Esophagus muscularis mucosa (tissue), 4 donors: ENCODE measurements at regions not wholly inside any gene's neighbourhood (a gene's known extent, or its start where the extent isn't known, plus 50 kb on each side); places are given as distances from the start of the nearest gene placed in this dataset.

Experiments
- DNase-seq: peaks from one replicate; pipeline ENCODE4 v3.0.0-alpha.2; 2017; ENCODE audit errors: extremely low spot score
- H3K27ac ChIP-seq, 4 donors: fragments of 200-600 bp; sonication (generic); replicated peaks in 1 of 4; 1 replicate in 3 of 4; 2 replicates in 1 of 4; pipeline ENCODE4 v1.5.1; 2016 to 2019; ENCODE audit warnings: mild to moderate bottlenecking in 1 of 4
- H3K27me3 ChIP-seq, 4 donors: fragments of 200-600 bp; sonication (generic); one replicate each; pipeline versions ENCODE4 v1.5.1 to v1.6.0; 2016 to 2019
- H3K36me3 ChIP-seq, 4 donors: fragments of 200-600 bp; sonication (generic); one replicate each; pipeline ENCODE4 v1.5.1; 2016 to 2019
- H3K4me1 ChIP-seq, 4 donors: fragments of 200-600 bp; sonication (generic); one replicate each; pipeline ENCODE4 v1.5.1; 2016 to 2019
- H3K4me3 ChIP-seq, 4 donors: fragments of 200-600 bp; sonication (generic); 1 replicate in 2 of 4; 2 replicates in 2 of 4; pipeline ENCODE4 v1.5.1; 2016 to 2019; ENCODE audit warnings: mild to moderate bottlenecking in 4 of 4, moderate library complexity in 1 of 4
- H3K9me3 ChIP-seq, 4 donors: fragments of 200-600 bp; sonication (generic); 1 replicate in 3 of 4; 2 replicates in 1 of 4; pipeline ENCODE4 v1.5.1; 2016 to 2019
- EP300 ChIP-seq: sonication (generic); formaldehyde crosslinking; IDR thresholded peaks from one replicate; pipeline ENCODE4 v1.6.1; 2017; ENCODE audit warnings: antibody characterized with exemption
- POLR2A ChIP-seq: fragments of 450-650 bp; IDR thresholded peaks from one replicate; pipeline ENCODE4 v1.6.1; 2017; ENCODE audit warnings: antibody characterized with exemption, moderate library complexity, mild to moderate bottlenecking, low read depth
- POLR2AphosphoS5 ChIP-seq, 2 donors: sonication (generic); formaldehyde crosslinking; IDR thresholded peaks; one replicate each; pipeline ENCODE4 v1.6.1; 2017; ENCODE audit warnings: antibody characterized with exemption in 2 of 2
- WGBS: methylation state at CpG from one replicate; pipeline ENCODE4 v1.1.5; 2018; 5-methylcytosine and 5-hydroxymethylcytosine counted together
- intact Hi-C: fragments of 100-400 bp; cut with DNase I; formaldehyde crosslinking; loops from one replicate; pipeline ENCODE4 v1.15.1; 2023
- TF ChIP-seq, protein P1 (sequence below), 3 experiments: fragments of 200-600 bp in 2 of 3; fragments of 450-650 bp in 1 of 3; sonication (generic) in 2 of 3; IDR thresholded peaks; one replicate each; pipeline ENCODE4 v1.5.1; 2017 to 2019; ENCODE audit warnings: antibody characterized with exemption in 3 of 3, mild to moderate bottlenecking in 2 of 3, moderate library complexity in 1 of 3

DNA sequence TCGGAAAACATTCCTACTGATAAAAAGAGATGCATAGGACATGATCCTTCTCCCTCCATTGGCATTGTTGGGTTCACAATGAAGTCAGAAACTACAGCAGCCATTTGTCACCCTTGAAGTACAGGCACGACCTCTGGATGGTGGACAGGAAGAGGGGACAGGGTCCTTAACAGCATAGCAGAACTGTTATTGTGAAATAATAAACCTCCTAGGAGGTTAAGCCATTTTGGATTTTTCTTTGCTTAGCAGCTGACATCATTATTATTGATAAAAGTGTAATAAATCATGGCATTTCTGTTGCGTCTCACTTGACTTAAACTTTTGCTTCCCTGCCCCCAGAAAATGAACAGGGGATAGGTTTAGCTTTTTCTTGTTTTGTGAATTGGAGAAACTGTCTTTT lies 134.3 kb upstream of the SASH1 start:
- Histone ChIP-seq H3K27me3 (no peaks in the 10 kb centered on the region), H3K36me3 (no peaks in the 10 kb centered on the region), H3K4me3 (no peak overlapping the region), H3K27ac (no peak overlapping the region), H3K9me3 (no peaks in the 10 kb centered on the region), H3K4me1 (peaks cover 0 to 10% (median 7%) of the 10 kb centered on the region in 4 donors)
- WGBS, result 90% methylated on average over 3 of the region's 3 CpGs
- intact Hi-C loops, result no loop called here
- DNase-seq, result no peak
- no peak for TF ChIP-seq EP300

DNA sequence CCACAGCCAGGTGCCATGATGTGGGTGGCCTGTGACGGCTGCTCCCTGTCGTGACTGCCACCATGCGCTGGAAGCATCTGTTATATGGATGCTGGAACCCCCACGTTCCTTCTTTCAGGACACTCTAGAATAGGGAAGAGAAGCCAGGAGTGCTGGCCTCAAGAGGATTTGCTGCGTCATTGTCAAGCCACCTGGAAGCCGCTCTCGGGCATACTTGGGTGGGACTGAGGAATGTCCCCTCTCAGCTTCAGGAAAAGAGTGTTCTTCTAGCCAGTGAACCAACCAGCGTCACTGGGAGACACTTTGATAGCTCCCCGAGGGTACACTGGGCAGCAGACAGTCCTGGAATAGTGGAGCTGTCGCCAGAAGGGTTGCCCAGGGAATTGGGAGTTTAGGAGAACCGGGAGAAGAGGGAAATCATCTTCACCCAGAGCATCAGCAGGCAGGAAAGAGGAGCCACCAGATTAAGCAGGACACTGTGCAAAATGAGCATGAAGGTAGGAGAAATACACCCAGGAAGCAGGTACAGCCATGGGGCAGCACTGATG lies 130.8 kb upstream of the SASH1 start:
- Histone ChIP-seq H3K27ac (no peak overlapping the region), H3K27me3 (no peaks in the 10 kb centered on the region), H3K4me3 (no peak overlapping the region), H3K9me3 (no peaks in the 10 kb centered on the region), H3K36me3 (no peaks in the 10 kb centered on the region), H3K4me1 (no peaks in the 10 kb centered on the region)
- WGBS, result 92% methylated on average over 10 of the region's 11 CpGs
- intact Hi-C loops, result no loop called here
- no peak for TF ChIP-seq POLR2A
- TF ChIP-seq, protein P1, sequence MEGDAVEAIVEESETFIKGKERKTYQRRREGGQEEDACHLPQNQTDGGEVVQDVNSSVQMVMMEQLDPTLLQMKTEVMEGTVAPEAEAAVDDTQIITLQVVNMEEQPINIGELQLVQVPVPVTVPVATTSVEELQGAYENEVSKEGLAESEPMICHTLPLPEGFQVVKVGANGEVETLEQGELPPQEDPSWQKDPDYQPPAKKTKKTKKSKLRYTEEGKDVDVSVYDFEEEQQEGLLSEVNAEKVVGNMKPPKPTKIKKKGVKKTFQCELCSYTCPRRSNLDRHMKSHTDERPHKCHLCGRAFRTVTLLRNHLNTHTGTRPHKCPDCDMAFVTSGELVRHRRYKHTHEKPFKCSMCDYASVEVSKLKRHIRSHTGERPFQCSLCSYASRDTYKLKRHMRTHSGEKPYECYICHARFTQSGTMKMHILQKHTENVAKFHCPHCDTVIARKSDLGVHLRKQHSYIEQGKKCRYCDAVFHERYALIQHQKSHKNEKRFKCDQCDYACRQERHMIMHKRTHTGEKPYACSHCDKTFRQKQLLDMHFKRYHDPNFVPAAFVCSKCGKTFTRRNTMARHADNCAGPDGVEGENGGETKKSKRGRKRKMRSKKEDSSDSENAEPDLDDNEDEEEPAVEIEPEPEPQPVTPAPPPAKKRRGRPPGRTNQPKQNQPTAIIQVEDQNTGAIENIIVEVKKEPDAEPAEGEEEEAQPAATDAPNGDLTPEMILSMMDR (IDR thresholded peaks at IDR 0.05), result no peak
- no peak for TF ChIP-seq EP300
- TF ChIP-seq POLR2AphosphoS5 (IDR thresholded peaks at IDR 0.05), result no peak
- no peak for DNase-seq

DNA sequence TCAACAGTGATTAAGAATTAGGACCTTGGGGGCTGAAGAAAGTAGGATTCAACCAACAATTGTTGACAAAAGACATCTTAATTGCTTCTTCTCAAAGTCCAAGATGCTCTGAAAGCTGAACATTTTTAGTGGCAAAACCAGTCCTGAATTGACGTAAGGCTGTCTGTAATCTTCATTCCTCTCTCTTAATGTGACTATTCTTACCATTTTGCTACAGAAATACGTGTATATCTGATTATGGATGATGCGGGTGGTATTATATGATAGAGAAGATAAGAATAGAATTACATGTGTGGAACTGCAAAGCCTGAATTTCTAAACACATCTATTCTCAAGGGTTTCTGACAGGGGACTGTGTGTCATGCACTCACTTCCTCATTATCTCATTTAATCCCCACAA lies 130.3 kb upstream of the SASH1 start:
- Histone ChIP-seq H3K36me3 (no peaks in the 10 kb centered on the region), H3K27ac (no peak overlapping the region), H3K9me3 (no peaks in the 10 kb centered on the region), H3K4me3 (no peak overlapping the region), H3K4me1 (no peaks in the 10 kb centered on the region), H3K27me3 (no peaks in the 10 kb centered on the region)
- DNase-seq, result no peak
- intact Hi-C loops, result no loop called here
- no peak for TF ChIP-seq POLR2A
- TF ChIP-seq, protein P1 (IDR thresholded peaks at IDR 0.05), result no peak
- TF ChIP-seq POLR2AphosphoS5 (IDR thresholded peaks at IDR 0.05), result no peak
- TF ChIP-seq EP300, result no peak
- WGBS, result 83% methylated on average over 3 of the region's 3 CpGs

DNA sequence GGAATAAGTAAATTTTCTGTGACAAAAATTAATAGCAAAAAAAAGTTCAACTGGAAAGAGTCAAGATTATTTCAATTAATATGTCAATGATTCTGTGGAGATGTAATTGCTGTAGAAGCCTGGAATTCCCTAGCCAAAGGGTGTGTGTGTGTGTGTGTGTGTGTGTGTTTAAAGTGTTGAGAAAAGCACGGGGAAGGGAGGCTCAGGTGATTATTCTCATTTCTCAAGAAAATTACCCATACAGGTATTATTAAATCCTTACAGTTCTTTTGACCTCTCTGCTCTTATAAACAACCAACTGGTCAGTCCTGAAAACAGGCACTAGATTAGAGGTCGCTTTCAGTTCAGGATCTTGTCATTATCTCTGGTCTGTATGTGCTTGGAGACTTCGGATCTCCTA lies 129.3 kb upstream of the SASH1 start:
- H3K27me3 ChIP-seq, result no peaks in the 10 kb centered on the region
- no peak for TF ChIP-seq POLR2A
- no peak for TF ChIP-seq EP300
- TF ChIP-seq, protein P1 (IDR thresholded peaks at IDR 0.05), result no peak
- TF ChIP-seq POLR2AphosphoS5 (IDR thresholded peaks at IDR 0.05), result no peak
- no peaks in the 10 kb centered on the region for H3K36me3 ChIP-seq
- no peak overlapping the region for H3K4me3 ChIP-seq
- no peaks in the 10 kb centered on the region for H3K9me3 ChIP-seq
- H3K4me1 ChIP-seq, result peaks cover 0 to 7% (median 4%) of the 10 kb centered on the region in 4 donors
- DNase-seq, result no peak
- H3K27ac ChIP-seq, result no peak overlapping the region
- 93% methylated on average over 3 of the region's 3 CpGs for WGBS
- intact Hi-C loops, result no loop called here

DNA sequence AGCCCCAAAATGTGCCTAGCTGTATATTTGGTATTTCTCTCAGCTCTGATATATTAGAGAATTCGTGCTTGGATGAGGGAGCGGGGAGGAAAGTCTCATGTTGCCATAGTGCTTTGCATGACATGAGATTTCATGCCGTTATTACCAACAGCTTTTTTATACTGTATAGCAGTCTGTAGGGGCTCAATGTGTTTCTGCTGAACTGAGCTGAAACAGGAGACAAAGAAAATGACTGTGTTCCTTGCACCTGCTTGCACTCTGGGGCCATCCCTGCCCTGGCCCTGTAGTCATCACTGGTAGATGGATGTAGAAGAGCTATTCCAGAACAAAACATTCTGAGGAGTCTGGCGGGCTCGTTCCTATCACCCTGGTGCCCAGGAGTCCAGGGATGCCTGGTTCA lies 128.0 kb upstream of the SASH1 start:
- Histone ChIP-seq H3K9me3 (no peaks in the 10 kb centered on the region), H3K27ac (no peak overlapping the region), H3K4me3 (no peak overlapping the region), H3K27me3 (no peaks in the 10 kb centered on the region), H3K36me3 (no peaks in the 10 kb centered on the region), H3K4me1 (peaks cover 0 to 17% (median 11%) of the 10 kb centered on the region in 4 donors)
- intact Hi-C loops, result no loop called here
- WGBS, result 97% methylated on average over 3 of the region's 5 CpGs
- DNase-seq, result no peak
- TF ChIP-seq, protein P1 (IDR thresholded peaks at IDR 0.05), result no peak
- no peak for TF ChIP-seq POLR2AphosphoS5 (IDR thresholded peaks at IDR 0.05)
- TF ChIP-seq EP300, result no peak
- no peak for TF ChIP-seq POLR2A
